Sigmoid colon (tissue), 4 donors: ENCODE measurements at regions not wholly inside any gene's neighbourhood (a gene's known extent, or its start where the extent isn't known, plus 50 kb on each side); places are given as distances from the start of the nearest gene placed in this dataset.

Experiments used
- CTCF ChIP-seq, 4 experiments: fragments of 450-650 bp in 3 of 4; fragments of 200-600 bp in 1 of 4; IDR thresholded peaks; one replicate each; pipeline ENCODE4 v1.5.1; 2016 to 2019; ENCODE audit warnings: antibody characterized with exemption in 4 of 4, mild to moderate bottlenecking in 3 of 4, moderate library complexity in 2 of 4
- EP300 ChIP-seq, 4 donors: sonication (generic); formaldehyde crosslinking; IDR thresholded peaks; one replicate each; pipeline ENCODE4 v1.6.1; 2017; ENCODE audit warnings: antibody characterized with exemption in 4 of 4
- POLR2A ChIP-seq, 2 donors: fragments of 450-650 bp; IDR thresholded peaks; one replicate each; pipeline ENCODE4 v1.6.1; 2016; ENCODE audit warnings: antibody characterized with exemption in 2 of 2, mild to moderate bottlenecking in 2 of 2, moderate library complexity in 2 of 2
- POLR2AphosphoS5 ChIP-seq, 4 donors: sonication (generic); formaldehyde crosslinking; IDR thresholded peaks; one replicate each; pipeline ENCODE4 v1.6.1; 2017; ENCODE audit warnings: antibody characterized with exemption in 4 of 4

- no peak for TF ChIP-seq CTCF (IDR thresholded peaks at IDR 0.05)
- TF ChIP-seq POLR2AphosphoS5 (IDR thresholded peaks at IDR 0.05): no peak
- TF ChIP-seq EP300 (IDR thresholded peaks at IDR 0.05): no peak
- TF ChIP-seq POLR2A (IDR thresholded peaks at IDR 0.05): no peak
These were observed 137.2 kb upstream of the E2F7 start for GRCh38 chr12:77202457-77203060.
